ENCODE measurements at regions not wholly inside any gene's neighbourhood (a gene's known extent, or its start where the extent isn't known, plus 50 kb on each side); places are given as distances from the start of the nearest gene placed in this dataset.
A peak's percentile ranks its signal among the peaks of the same experiment; 100 is the strongest.

- TF ChIP-seq, protein P1, sequence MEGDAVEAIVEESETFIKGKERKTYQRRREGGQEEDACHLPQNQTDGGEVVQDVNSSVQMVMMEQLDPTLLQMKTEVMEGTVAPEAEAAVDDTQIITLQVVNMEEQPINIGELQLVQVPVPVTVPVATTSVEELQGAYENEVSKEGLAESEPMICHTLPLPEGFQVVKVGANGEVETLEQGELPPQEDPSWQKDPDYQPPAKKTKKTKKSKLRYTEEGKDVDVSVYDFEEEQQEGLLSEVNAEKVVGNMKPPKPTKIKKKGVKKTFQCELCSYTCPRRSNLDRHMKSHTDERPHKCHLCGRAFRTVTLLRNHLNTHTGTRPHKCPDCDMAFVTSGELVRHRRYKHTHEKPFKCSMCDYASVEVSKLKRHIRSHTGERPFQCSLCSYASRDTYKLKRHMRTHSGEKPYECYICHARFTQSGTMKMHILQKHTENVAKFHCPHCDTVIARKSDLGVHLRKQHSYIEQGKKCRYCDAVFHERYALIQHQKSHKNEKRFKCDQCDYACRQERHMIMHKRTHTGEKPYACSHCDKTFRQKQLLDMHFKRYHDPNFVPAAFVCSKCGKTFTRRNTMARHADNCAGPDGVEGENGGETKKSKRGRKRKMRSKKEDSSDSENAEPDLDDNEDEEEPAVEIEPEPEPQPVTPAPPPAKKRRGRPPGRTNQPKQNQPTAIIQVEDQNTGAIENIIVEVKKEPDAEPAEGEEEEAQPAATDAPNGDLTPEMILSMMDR (conservative IDR thresholded peaks at IDR 0.05; ENCODE audit: low read length), result no peak
- no peak for DNase-seq (ENCODE audit: low read depth)
- no peak overlapping the region for H3K4me3 ChIP-seq (ENCODE audit: low read length)
These were observed 63.7 kb upstream of the SESN3 start for GRCh38 chr11:95294701-95295100.

GRCh38 chr11:95293116-95293515, 62.1 kb upstream of the SESN3 start:
- TF ChIP-seq, protein P1 (conservative IDR thresholded peaks at IDR 0.05; ENCODE audit: low read length), result no peak
- H3K4me3 ChIP-seq (ENCODE audit: low read length), result no peak overlapping the region
- DNase-seq (ENCODE audit: low read depth), result no peak

- DNase-seq (ENCODE audit: low read depth), result no peak
- TF ChIP-seq, protein P1 (conservative IDR thresholded peaks at IDR 0.05; ENCODE audit: low read length), result no peak
- H3K4me3 ChIP-seq (ENCODE audit: low read length), result no peak overlapping the region
These were observed 60.9 kb upstream of the SESN3 start for GRCh38 chr11:95291946-95292345.

GRCh38 chr11:95289378-95290101, 58.5 kb upstream of the SESN3 start:
- no peak for DNase-seq (ENCODE audit: low read depth)
- H3K4me3 ChIP-seq (ENCODE audit: low read length), result no peak overlapping the region
- TF ChIP-seq, protein P1 (conservative IDR thresholded peaks at IDR 0.05; ENCODE audit: low read length), result no peak

DNA sequence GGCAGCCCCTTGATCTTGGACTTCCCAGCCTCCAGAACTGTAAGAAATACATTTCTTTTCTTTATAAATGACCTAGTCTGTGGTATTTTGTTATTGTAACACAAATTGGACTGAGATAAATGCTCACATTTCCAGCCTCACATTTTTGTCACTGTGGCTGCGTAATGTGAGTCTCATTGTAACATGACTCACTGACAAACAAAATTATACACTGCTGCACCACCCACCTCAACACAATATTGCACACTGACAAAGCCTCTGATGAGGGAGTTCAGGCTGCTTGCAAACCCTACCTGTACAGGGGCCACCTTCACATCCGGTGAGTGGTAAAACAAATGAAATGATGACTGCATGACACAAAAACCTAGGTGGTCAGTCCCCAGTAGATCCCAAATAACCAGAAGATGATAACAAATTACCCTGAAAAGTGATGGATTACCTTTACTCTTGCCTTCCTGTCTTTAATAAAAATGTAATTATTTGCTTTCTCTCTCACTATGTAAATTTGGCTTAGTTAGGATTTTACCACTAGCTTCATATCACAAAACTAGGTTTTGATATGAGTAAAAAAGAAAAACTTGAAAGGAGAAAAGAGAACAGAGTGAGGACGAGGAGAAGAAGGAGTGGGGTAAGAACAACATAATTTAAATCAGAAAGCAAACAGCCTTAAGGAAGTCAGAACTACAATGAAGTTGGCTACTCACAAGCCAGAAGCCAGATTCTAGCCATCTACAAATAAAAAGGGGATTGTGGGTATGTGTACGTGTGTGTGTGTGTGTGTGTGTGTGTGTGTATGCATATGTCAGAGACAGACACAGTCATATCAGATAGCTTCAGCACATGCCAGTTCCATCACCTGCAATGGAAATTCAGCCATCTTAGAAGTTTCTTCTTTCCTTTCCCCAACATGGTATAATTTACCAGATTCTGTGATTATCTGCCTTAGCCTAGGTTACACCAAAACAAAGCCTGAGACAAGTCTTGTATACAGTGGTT, 53.4 kb upstream of the SESN3 start:
- no peak for DNase-seq (ENCODE audit: low read depth)

DNA sequence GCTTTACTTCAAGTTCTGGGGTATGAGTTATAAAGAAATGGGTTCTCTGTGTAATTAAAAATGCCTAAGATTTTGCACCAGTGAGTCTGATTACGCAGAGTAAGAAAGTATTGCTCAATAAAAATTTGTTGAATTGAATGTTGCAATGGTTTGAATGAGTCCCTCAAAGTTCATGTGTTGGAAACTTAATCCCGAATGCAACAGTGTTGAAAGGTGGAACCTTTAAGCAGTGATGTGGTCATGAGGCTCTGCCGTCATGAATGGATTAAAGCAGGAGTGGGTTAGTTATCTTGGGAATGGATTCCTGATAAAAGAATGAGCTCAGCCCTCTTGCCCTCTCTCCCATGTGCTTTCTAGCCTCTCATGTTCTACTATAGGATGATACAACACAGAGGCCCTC, 52.6 kb upstream of the SESN3 start:
- TF ChIP-seq, protein P1 (conservative IDR thresholded peaks at IDR 0.05; ENCODE audit: low read length), result no peak
- no peak overlapping the region for H3K4me3 ChIP-seq (ENCODE audit: low read length)
- DNase-seq (ENCODE audit: low read depth), result peak; percentile 67

More for the DNA sequence above, 53.4 kb upstream of the SESN3 start:
- H3K4me3 ChIP-seq (ENCODE audit: low read length), result no peak overlapping the region
- TF ChIP-seq, protein P1 (conservative IDR thresholded peaks at IDR 0.05; ENCODE audit: low read length), result no peak
